ENCODE measurements at regions not wholly inside any gene's neighbourhood (a gene's known extent, or its start where the extent isn't known, plus 50 kb on each side); places are given as distances from the start of the nearest gene placed in this dataset.

DNA sequence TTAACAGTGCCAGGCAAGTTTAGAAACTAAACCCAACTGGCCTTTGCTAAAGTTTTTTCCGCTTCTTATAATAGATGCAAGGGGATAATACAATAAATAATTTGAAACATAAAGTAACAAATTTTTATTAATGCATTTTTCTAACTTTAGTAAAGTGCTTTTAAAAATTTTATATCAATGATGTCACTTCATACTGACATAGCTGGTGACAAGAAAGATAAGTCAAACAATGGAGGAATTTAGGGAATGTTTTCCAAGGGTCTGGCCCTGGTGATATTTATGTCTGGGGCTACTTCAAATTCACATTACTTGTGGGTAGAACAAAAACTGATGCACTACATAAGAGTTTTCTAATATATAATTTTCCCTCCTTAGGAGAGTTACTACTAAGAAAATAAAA is 61.2 kb upstream of the CBLN2 start:
- TF ChIP-seq CTCF (conservative IDR thresholded peaks at IDR 0.05): no peak
- H3K27ac ChIP-seq: no peak overlapping the region

GRCh38 chr18:72601944-72602343 is 57.8 kb upstream of the CBLN2 start:
- no peak for TF ChIP-seq CTCF (conservative IDR thresholded peaks at IDR 0.05)
- no peak overlapping the region for H3K27ac ChIP-seq

DNA sequence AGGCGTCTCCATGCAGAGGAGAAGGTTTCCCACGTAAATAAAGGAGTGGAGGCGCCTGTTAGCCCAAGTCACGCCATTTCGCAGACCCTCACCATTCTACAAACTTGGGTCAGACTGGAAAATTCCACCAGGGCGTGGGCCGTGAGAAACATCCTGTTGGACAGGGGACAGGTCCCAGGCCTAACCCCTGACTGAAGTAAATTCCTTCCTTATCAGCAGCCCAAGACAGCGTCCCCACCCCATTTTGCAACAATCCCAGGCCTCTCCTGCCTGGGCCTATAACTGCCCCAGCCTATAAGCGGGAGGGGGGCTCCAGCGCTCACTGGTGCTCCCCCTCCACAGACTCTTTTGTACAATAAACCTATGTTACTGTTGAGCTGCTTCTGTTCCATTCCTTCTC is 57.3 kb upstream of the CBLN2 start:
- TF ChIP-seq CTCF (conservative IDR thresholded peaks at IDR 0.05): no peak
- no peak overlapping the region for H3K27ac ChIP-seq

All from VCaP (cell line).